A549 (cell line): ENCODE measurements at regions not wholly inside any gene's neighbourhood (a gene's known extent, or its start where the extent isn't known, plus 50 kb on each side); places are given as distances from the start of the nearest gene placed in this dataset.

Experiments
- JUNB ChIP-seq: fragments of >200 bp; sonication (Bioruptor Twin); formaldehyde crosslinking; IDR thresholded peaks from 2 replicates; pipeline ENCODE4 v1.6.1; 2016
- POLR2A ChIP-seq: IDR thresholded peaks from 2 replicates; pipeline ENCODE4 v1.6.1; 2012; ENCODE audit warnings: mild to moderate bottlenecking, low read length
- TF ChIP-seq, protein P1 (sequence below): fragments of >200 bp; sonication (Bioruptor Twin); formaldehyde crosslinking; IDR thresholded peaks from 3 replicates; pipeline ENCODE4 v1.5.1; 2016

DNA sequence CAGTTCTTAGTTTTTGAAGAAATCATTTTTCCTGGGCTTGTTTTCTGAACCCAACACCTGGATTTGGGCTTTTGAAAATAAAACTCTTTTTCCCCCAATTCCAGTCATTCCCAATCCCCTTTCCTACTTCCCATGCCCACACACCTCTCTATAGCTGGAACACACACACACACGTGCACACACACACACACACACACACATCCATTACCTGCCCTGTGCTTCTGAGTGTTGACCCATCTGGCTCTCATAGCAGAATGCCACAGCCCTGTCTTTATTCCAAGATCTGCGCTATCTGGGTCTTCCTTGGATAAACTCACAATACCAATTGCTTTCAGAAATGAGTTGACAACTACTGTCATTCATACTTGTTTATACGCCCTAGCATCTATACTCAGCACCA lies 54.9 kb upstream of the C4orf54 start:
- TF ChIP-seq JUNB (no peak), POLR2A (no peak)
- TF ChIP-seq, protein P1, sequence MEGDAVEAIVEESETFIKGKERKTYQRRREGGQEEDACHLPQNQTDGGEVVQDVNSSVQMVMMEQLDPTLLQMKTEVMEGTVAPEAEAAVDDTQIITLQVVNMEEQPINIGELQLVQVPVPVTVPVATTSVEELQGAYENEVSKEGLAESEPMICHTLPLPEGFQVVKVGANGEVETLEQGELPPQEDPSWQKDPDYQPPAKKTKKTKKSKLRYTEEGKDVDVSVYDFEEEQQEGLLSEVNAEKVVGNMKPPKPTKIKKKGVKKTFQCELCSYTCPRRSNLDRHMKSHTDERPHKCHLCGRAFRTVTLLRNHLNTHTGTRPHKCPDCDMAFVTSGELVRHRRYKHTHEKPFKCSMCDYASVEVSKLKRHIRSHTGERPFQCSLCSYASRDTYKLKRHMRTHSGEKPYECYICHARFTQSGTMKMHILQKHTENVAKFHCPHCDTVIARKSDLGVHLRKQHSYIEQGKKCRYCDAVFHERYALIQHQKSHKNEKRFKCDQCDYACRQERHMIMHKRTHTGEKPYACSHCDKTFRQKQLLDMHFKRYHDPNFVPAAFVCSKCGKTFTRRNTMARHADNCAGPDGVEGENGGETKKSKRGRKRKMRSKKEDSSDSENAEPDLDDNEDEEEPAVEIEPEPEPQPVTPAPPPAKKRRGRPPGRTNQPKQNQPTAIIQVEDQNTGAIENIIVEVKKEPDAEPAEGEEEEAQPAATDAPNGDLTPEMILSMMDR = no peak
